GM21526 (cell line): ENCODE measurements at regions not wholly inside any gene's neighbourhood (a gene's known extent, or its start where the extent isn't known, plus 50 kb on each side); places are given as distances from the start of the nearest gene placed in this dataset.

Experiments
- ATAC-seq: cut with Tn5 transposase; IDR thresholded peaks from one replicate; pipeline ENCODE4 v1.9.1; 2021; ENCODE audit warnings: moderate library complexity; ENCODE audit not compliant: unreplicated experiment, low FRiP score

DNA sequence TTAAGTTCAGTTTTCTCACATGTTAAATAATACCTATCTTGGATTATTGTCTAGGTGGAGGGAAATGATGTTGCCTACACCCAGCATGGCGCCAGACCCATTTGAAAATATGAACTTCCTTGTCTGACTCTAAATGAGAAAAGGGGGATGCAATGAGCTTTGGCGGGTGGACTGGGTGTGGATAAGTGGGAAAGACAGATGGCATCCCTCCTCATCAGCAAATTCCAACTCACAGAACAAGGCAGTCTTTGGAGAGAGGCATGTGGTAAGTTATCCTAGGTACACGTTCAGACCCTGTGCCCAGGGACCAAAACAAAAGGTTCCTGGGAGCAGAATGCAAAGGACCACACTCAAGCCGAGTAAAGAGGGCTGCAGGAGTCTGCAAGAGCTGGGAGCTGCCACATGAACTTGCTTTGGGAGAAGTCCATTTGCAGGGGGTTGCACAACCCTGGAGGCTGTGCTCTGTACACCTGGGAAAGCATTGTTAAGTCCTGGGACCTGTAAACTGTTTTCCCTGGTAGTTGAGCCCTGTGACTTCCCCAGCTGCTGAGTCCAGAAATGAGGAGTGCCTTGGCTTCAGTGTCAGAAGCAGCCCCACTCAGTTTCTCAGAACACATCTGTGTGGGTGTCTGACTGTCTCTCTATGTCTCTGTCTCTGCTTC is 102.3 kb upstream of the TPM1 start:
- no peak for ATAC-seq

DNA sequence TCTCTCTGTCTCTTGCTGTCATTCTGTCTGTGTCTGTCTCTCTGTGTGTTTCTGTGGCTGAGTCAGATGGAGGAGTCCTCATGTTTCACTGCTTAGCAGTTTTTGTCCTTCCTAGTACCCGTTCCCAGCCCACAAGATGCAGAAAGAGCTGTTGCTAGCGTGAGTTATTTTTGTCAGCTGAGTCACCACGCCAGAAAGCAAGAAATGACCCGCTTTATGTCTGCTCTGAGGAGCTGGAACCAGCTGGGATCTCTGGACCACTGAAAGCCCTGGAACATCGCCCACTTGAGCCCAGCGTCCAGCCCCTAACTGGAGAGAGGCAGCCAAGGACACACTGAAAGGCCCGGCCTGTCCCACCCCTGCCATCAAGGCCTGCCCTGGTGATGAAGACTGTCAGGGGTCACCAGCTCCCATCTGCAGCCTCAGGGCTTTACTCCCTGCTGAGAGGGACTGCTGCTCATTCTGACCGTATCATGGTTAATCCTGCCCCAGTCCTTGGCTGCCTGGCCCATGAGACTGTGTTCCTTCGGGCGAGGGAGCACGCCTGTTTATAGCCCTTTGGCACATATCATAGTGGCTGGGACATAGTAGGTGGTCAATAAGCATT is 101.7 kb upstream of the TPM1 start:
- ATAC-seq: no peak

DNA sequence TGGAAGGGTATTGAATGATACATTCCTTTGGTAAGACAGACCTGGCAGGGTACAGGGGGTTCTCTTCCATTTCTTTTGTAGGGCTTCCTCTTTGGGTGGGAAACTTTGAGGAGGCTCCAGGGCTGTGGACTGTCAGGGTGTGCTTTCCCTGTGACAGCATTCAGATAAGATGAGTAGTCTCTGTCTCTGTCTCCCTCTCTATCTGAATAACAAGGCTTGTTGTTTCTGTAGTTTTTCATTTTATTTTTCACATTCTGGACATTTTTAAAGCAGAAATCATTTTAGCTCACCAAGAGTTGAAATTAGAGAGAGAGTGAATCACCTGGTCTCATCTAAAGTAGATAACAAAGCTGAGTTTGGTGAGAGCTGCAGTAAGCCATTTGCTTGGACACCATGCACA is 100.8 kb upstream of the TPM1 start:
- ATAC-seq: no peak

DNA sequence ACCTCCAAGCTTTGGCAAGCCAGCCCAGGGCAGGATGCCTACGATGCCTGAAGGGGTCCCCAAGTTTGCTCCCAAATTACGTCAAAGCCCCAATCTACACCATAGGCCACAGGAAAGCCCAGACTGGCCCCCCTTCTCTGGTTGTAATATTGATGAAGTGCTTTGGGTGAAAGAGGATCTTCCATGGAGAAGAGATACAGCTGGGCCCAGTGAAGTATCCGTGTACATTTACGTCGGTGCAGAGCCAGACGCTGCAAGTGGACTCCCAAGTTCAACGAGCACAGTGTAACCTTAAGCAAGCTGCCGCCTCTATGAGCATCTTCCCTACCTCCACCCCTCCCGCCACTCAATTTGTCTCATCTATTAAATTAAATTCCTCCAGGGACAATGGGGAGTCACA is 100.1 kb upstream of the TPM1 start:
- no peak for ATAC-seq

DNA sequence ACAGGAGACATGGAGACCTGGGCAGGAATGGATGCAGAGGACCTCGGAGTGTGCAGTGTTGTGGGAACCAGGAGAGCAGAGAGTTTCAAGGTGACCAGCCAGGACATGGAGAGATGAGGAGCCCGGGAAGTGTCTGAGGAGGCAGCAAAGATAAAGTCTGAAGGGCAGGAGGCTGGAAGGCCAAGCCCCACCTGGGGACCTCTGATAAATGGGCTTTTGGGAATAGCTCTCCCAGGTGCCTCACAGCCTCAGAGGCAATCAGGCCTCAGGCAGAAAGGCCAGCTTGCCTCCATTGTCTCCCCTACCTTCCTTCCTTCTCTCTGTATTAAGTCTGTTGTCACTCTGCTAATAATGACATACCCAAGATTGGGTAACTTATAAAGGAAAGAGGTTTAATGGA is 97.5 kb upstream of the TPM1 start:
- ATAC-seq: no peak

DNA sequence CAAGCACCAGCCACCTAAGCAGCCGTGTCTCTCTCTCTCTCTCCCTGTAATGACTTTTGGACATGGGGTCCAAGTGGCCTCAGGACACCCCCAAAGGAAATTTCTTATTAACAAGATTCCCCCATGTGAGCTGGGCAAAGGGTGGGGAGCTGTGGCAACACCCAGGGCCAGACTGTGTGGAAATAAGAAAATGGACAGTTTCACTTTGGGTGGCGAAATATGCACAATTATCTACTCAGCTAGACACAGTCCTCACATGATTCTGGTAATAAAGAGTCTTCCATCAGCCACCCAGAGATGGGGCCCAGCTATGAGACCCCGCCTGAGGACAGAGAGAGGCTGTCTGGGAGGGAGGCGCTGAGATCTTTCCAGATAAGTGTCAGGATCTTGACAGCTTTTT is 96.8 kb upstream of the TPM1 start:
- no peak for ATAC-seq

DNA sequence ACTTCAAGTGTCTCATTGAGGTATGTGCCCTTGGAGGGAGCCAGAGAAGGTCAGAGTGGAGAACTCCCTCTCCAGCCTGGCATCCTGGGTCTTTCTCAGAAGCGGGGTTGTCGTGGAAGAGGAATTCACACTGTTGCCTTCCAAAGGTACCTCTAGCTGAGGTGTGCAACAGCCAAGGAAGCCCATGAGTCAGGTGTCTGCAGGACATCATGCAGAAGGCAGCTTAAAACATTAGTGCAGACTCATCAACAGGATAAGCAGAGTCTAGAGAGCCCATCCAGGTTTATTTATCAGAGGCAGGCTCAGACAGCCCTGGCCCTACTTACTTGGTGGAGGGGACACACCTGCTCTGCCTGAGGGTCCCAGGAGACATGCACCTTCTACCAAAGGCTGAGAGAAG is 95.6 kb upstream of the TPM1 start:
- no peak for ATAC-seq

DNA sequence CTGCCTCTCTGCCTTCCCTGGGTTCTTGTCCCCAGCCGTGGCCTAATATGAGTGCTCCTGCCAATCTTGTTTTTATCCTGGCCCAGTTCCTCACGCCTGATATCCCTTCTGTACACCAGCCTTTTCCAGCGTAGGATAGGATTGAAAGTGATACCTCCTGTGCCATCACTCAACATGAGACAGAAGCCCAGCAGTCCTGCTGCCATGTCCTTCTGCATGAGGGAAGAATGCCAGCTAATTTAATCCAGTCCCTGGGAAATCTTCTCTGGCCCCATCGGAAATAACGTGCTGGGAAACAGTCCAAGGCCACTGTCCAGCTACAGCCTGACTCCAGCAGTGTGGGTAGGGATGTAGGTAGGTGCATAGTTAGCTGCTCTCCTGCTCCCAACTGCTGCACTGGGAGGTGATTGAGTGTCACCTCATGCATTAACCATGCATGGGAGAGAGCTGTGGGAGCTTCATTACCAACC is 92.0 kb upstream of the TPM1 start:
- no peak for ATAC-seq

DNA sequence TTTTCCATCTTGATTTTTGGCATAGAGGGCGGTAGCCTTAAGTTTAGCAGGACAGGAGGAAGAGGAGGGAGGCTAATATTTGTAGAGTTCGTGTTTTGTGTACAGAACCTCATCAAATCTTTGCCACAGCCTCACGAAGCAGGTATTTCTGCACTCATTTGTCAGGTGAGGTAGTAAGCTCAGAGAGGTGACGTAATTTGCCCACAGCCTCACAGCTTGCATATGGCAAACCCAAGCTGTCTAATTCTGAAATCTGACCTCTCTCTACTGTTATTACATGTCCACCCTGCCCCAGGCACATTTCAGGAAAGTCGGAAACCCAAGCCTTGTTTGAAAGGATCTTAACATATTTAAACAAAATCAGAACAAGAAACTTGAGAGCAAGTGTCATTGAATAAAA is 91.1 kb upstream of the TPM1 start:
- ATAC-seq: no peak

DNA sequence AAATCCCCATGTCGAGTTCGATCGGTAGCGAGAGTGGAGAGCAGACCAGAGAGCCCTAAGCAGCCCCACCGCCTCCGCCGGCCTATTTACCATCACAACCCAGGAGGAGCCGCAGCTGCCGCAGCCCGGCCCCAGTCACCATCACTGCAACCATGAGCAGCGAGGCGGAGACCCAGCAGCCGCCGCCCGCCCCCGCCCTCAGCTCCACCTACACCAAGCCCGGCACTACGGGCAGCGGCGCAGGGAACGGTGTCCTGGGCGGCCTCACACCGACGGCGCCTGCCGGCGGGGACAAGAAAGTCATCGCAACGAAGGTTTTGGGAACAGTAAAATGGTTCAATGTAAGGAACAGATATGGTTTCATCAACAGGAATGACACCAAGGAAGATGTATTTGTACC is 89.5 kb upstream of the TPM1 start:
- no peak for ATAC-seq

DNA sequence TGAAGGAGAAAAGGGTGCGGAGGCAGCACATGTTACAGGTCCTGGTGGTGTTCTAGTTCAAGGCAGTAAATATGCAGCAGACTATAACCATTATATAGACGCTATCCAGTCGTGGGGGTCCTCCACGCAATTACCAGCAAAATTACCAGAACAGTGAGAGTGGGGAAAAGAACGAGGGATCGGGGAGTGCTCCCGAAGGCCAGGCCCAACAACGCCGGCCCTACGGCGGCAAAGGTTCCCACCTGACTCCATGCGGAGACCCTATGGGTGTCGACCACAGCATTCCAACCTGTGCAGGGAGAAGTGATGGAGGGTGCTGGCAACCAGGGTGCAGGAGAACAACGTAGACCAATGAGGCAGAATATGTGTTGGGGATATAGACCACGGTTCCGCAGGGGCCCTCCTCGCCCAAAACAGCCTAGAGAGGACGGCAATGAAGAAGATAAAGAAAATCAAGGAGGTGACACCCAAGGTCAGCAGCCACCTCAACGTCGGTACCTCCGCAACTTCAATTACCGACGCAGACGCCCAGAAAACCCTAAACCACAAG is 89.0 kb upstream of the TPM1 start:
- no peak for ATAC-seq

DNA sequence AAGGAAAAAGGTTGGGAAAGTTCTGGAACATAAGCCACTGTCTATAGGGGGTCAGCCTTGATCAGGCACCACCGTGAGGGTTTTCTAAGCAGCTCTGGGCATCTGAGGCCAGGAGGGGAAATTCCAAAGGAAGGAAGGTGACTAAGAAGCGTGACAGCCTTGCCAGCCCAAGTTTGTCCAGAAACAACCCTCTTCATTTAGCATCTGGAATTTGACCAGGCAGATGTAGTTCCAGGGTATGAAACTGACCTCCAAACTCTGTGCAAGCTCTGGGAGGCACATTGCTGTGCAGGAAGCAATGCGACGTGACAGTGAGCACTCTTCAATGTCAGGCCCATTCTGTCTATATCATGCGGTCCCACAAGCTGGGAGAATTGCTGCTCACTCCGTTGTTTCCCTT is 85.4 kb upstream of the TPM1 start:
- ATAC-seq: no peak

DNA sequence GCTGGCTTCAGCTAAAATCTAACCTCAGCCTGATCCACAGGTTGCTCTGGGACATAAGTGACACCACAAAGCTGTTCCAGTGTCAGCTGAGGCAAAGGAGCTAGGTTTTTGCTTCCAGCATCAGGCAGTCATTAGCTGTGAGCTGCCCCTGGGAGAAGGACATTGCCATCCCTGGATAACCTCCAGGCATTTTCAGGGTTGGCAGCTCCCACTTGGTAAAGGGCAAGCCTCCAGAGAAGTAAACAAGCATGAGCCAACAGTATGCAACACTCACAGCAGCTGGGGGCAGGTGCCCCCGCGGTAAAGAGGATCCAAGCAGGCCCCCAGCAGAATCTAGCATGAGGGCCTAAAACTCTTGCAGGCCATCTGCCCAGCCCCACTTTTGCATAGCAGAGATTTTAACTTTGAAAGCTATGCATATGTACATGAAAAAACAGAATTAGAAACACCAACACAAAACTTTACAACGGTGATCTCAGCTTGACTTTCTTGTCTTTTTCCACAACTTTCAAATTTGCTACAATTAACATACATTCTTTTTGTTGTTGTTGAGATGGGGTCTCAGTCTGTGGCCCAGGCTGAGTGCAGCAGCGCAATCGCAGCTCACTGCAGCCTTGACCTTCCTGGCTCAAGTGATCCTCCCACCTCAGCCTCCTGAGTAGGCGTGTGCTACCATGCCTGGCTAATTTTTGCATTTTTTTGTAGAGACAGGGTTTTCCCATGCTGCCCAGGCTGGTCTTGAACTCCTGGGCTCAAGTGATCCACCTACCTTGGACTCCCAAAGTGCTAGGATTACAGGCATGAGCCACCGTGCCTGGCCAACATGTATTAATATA is 83.8 kb upstream of the TPM1 start:
- ATAC-seq: no peak

DNA sequence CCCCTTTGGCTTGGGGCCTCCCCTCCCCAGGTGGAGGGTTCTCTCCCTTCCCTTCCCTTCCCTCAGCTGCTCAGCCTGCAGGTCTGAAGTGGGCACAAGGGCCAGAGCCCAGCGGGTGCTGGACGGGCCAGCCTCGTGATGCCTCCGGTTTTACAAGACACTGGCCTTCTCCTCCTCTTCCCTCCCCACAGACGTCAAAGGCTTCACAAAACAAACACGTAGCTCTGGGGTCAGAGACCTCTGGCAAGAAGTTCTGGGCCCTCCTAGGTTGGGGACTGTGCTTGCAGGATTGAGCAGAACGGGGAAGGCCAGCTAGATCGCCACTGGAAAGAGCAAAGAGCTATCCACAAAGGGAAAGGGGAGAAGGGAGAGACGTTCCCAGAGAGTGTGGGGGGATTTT is 81.4 kb upstream of the TPM1 start:
- no peak for ATAC-seq

DNA sequence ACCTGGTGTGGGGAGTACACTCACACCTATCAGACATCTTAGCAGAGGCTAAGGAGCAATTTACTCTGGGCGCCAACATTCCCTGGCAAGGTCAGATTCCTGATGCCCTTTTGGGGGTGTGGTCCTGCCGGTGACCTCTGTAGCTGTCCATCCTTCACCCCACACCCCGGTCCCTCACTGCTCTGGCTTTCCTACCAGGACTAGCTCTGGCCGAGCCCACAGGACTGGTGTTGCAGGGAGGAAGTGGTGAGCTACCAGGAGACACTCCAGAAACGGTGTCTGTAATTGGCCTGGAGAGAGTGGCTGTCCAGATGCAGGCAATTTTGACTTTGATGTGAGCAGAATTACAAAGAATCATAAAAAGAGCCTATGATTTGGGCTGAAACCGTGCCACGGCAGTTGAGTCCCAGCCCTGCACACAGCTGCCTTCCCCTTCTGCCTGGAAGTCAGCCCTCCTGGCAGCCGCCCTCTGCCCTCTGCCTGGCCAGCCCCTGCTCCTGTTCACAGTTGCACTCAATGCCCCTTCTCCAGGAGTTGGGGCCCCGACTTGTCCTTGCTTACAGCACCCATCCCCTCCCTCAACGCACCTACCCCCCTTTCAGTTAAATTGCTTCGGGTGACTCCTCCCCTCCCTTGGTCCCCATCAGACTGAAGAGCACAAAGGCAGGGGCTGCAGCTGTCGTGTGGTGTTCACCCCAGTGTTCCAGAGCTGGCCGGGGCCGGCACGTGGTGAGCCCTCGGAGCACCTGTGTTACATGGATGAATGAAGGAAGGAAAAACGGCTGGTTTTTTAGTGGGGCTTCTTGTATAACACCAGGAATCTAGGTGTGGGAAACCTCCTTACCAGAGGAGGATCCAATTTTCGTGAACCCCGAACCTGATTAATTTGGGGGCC is 80.2 kb upstream of the TPM1 start:
- no peak for ATAC-seq

DNA sequence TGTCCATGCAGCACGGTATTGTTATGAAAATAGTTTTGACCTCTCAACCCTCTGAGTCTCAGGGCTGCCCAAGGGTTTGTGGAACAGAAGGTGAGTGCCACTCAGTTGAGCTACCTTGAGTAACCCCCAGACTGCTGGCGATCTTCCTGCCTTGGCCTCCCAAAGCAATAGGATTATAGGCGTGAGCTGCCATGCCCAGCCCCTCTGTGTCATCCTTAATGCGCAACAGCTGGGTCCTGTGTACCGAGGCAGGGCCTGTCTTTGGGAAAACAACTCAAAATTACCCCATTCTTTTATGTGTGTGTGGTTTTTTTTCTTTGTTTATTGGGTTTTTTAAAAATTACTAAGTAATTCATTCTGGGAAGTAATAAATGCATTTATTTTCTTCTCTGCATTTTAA is 78.3 kb upstream of the TPM1 start:
- no peak for ATAC-seq

DNA sequence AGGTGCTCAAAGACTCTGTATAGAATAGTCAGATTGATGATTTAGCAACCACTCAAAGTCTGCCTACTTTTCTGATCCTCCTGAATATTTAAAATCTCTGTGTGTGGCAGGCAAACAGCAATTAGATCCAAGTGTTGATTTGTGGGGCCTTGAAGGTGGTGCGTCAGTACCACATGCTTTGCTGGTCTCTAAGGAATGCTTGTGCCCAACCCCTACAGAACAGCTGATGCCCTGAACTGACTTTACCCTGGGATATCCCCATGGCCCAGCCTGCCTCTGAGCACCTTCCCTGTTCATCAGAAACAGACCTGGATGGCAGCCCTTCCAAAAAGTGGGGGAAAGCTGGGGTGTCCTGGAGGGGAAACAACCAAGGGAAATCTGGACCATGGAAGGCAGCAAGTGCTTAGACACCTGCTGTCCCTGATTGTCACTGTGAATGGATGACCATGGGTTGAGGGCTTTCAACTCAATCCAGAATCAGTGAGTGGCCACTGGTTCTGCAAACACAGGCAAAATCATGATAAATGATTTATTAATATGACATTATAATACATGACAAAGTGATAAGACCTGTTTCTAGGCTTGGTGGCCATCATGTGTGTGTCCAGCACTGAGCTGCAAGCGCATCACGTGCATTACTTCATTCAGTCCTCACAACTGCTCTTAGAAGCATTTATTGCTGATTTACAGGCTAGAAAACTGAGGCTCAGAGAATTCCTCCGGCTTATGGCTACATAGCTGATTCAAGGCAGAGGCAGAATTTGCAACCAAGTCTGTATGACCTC is 76.1 kb upstream of the TPM1 start:
- ATAC-seq: no peak

DNA sequence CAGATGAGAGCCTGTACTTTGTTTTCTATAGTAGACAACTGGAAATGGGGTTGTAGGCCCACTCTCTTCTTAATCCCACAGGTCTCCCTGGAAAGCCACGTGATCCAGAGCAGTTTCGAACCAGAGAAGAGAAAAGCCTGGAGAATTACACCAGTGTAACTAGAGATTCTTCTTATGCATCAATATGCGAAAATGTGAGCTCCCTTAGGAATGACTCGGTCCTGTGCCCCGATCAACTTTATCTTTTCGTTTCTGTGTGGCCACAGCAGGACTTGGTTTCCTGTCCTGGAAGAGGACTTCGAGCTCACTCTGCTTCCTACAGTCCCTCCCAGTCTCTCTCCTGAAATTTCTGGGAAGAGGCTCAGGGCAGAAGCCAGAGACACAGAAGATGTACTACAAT is 73.8 kb upstream of the TPM1 start:
- no peak for ATAC-seq

DNA sequence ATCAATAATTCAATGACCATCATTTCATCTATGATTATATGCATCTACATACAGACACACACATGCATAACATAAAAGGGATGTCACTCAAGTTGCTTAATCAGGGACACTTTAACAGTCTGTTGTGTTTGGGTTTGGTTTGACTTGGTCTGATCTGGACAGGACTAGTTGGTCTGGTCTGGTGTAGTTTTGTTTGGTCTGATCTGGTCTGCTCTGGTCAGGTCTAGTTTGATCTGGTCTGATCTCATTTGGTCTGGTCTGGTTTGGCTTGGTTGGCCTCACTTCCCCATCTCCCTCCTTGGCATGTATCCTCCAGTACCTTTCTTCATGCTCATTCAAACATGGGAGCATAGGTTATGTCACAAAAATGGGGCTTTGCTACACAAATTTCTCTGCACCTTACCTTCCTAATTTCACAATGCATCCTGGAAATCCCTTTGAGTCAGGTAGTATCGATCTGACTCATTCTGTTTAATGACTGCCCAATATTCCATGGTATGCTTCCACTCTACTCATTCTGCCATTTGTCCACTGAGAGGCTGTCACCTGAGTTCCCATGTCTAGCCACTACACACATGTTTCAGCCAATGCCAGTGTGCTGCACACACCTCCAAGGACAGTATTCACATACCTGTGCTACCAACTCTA is 73.0 kb upstream of the TPM1 start:
- no peak for ATAC-seq
